Fibroblast of lung (primary cell): ENCODE measurements at regions not wholly inside any gene's neighbourhood (a gene's known extent, or its start where the extent isn't known, plus 50 kb on each side); places are given as distances from the start of the nearest gene placed in this dataset.

Source experiments
- DNase-seq, 2 donors: peaks; one replicate each; pipeline versions ENCODE4 v3.0.0 to v3.0.0-alpha.2; 2010; ENCODE audit warnings: low read depth in 2 of 2
- H2AFZ ChIP-seq: 2 replicates; pipeline ENCODE4 v1.5.1; 2012; ENCODE audit warnings: low read length, control low read depth, inconsistent platforms
- H3K27ac ChIP-seq: 2 replicates; pipeline ENCODE4 v1.5.1; 2011; ENCODE audit warnings: low read length, control low read depth; ENCODE audit not compliant: insufficient read depth
- H3K27me3 ChIP-seq: 2 replicates; pipeline ENCODE4 v1.5.1; 2011; ENCODE audit warnings: mild to moderate bottlenecking, low read length; ENCODE audit not compliant: control insufficient read depth, insufficient read depth
- H3K36me3 ChIP-seq: 2 replicates; pipeline ENCODE4 v1.5.1; 2011; ENCODE audit warnings: low read length; ENCODE audit not compliant: control insufficient read depth, insufficient read depth
- H3K4me1 ChIP-seq: 2 replicates; pipeline ENCODE4 v1.5.1; 2011; ENCODE audit warnings: low read length; ENCODE audit not compliant: control insufficient read depth, insufficient read depth; ENCODE audit errors: extremely low read depth
- H3K4me2 ChIP-seq: 2 replicates; pipeline ENCODE4 v1.5.1; 2011; ENCODE audit warnings: low read length, control low read depth; ENCODE audit not compliant: insufficient read depth; ENCODE audit errors: extremely low read depth
- H3K4me3 ChIP-seq, 4 experiments: fragments of 200-600 bp in 1 of 4; sonication (generic) in 1 of 4; replicated peaks in 1 of 4; 2 replicates each; pipeline ENCODE4 v1.5.1; 2011 to 2016; ENCODE audit warnings: low read length in 4 of 4, low read depth in 3 of 4, mild to moderate bottlenecking in 3 of 4, control low read depth in 2 of 4, inconsistent platforms in 1 of 4, mixed read lengths in 1 of 4; ENCODE audit not compliant: insufficient read depth in 1 of 4; ENCODE audit errors: control extremely low read depth in 1 of 4
- H3K79me2 ChIP-seq: 2 replicates; pipeline ENCODE4 v1.5.1; 2012; ENCODE audit warnings: mild to moderate bottlenecking, low read length, inconsistent platforms; ENCODE audit not compliant: control insufficient read depth, insufficient read depth
- H3K9ac ChIP-seq: 2 replicates; pipeline ENCODE4 v1.5.1; 2011; ENCODE audit warnings: mild to moderate bottlenecking, low read length, control low read depth; ENCODE audit not compliant: insufficient read depth
- H3K9me3 ChIP-seq: 2 replicates; pipeline ENCODE4 v1.5.1; 2012; ENCODE audit warnings: low read depth, low read length; ENCODE audit not compliant: control insufficient read depth, insufficient read depth
- H4K20me1 ChIP-seq: 2 replicates; pipeline ENCODE4 v1.5.1; 2011; ENCODE audit warnings: low read length; ENCODE audit not compliant: control insufficient read depth, insufficient read depth; ENCODE audit errors: extremely low read depth
- CTCF ChIP-seq, 2 donors: IDR thresholded peaks in 1 of 2; conservative IDR thresholded peaks in 1 of 2; 1 replicate in 1 of 2; 2 replicates in 1 of 2; pipeline ENCODE4 v1.5.1; 2011 to 2012; ENCODE audit warnings: low read length in 2 of 2, control low read depth in 1 of 2, inconsistent platforms in 1 of 2, low read depth in 1 of 2, mild to moderate bottlenecking in 1 of 2
- EZH2 ChIP-seq: IDR thresholded peaks from 2 replicates; pipeline ENCODE4 v1.5.1; 2012; ENCODE audit warnings: low read length, control low read depth, mild to moderate bottlenecking; ENCODE audit errors: missing control alignments

GRCh38 chr16:58960484-58960883, 226.4 kb upstream of the GOT2 start:
- Histone ChIP-seq H3K4me2 (no peak overlapping the region), H3K9me3 (no peaks in the 10 kb centered on the region), H3K27ac (no peak overlapping the region), H2AFZ (no peak overlapping the region), H3K4me3 (no peak overlapping the region), H3K27me3 (no peaks in the 10 kb centered on the region), H4K20me1 (no peaks in the 10 kb centered on the region), H3K4me1 (no peaks in the 10 kb centered on the region), H3K9ac (no peak overlapping the region), H3K79me2 (no peaks in the 10 kb centered on the region), H3K36me3 (no peaks in the 10 kb centered on the region)
- no peak for TF ChIP-seq CTCF (conservative IDR thresholded peaks at IDR 0.05 in 1 of 2, IDR thresholded peaks at IDR 0.05 in 1 of 2; ENCODE audit: low read depth in 1 of 2, low read length in 2 of 2)
- TF ChIP-seq EZH2 = no peak
- no peak for DNase-seq

- Histone ChIP-seq H3K9ac (no peak overlapping the region), H4K20me1 (no peaks in the 10 kb centered on the region), H3K27me3 (no peaks in the 10 kb centered on the region), H3K4me2 (no peak overlapping the region), H3K9me3 (no peaks in the 10 kb centered on the region), H3K4me3 (no peak overlapping the region), H3K79me2 (no peaks in the 10 kb centered on the region), H3K36me3 (no peaks in the 10 kb centered on the region), H3K27ac (no peak overlapping the region), H2AFZ (no peak overlapping the region), H3K4me1 (no peaks in the 10 kb centered on the region)
- TF ChIP-seq CTCF (conservative IDR thresholded peaks at IDR 0.05 in 1 of 2, IDR thresholded peaks at IDR 0.05 in 1 of 2; ENCODE audit: low read depth in 1 of 2, low read length in 2 of 2) (no peak), EZH2 (no peak)
- no peak for DNase-seq
Observed at GRCh38 chr16:58960034-58960433, 225.9 kb upstream of the GOT2 start.

- Histone ChIP-seq H3K9me3 (no peaks in the 10 kb centered on the region), H3K36me3 (no peaks in the 10 kb centered on the region), H3K9ac (no peak overlapping the region), H3K4me2 (no peak overlapping the region), H2AFZ (no peak overlapping the region), H3K27me3 (no peaks in the 10 kb centered on the region), H3K27ac (no peak overlapping the region), H4K20me1 (no peaks in the 10 kb centered on the region), H3K79me2 (no peaks in the 10 kb centered on the region), H3K4me1 (no peaks in the 10 kb centered on the region), H3K4me3 (no peak overlapping the region)
- no peak for DNase-seq
- TF ChIP-seq CTCF (conservative IDR thresholded peaks at IDR 0.05 in 1 of 2, IDR thresholded peaks at IDR 0.05 in 1 of 2; ENCODE audit: low read depth in 1 of 2, low read length in 2 of 2) (no peak), EZH2 (no peak)
Observed at GRCh38 chr16:58958749-58959148, 224.6 kb upstream of the GOT2 start.
